A673 (cell line): ENCODE measurements at regions not wholly inside any gene's neighbourhood (a gene's known extent, or its start where the extent isn't known, plus 50 kb on each side); places are given as distances from the start of the nearest gene placed in this dataset.

Experiments used
- BruUV-seq: library from RNA; stranded (reverse); fragments of 400-500 nt; replicated peaks from 2 replicates; lab custom pipeline; 2021; lab: Mats Ljungman, UMichigan
- CTCF ChIA-PET: fragments of 300-600 bp; sonication (Branson Sonifier 250); formaldehyde crosslinking; loops from one replicate; lab custom pipeline; 2022; ENCODE audit warnings: antibody characterized with exemption; lab: Charles Lee
- POLR2A ChIA-PET: fragments of 300-600 bp; sonication (Branson Sonifier 250); formaldehyde crosslinking; loops from one replicate; lab custom pipeline; 2022; ENCODE audit warnings: antibody characterized with exemption; ENCODE audit not compliant: low non-redundant PET; lab: Charles Lee
- DNase-seq: peaks from one replicate; pipeline ENCODE4 v3.0.0-alpha.2; 2015; ENCODE audit warnings: low spot score
- H3K27ac ChIP-seq: fragments of 200-600 bp; sonication (generic); 2 replicates; pipeline ENCODE4 v1.5.1; 2016; ENCODE audit warnings: mixed run types, low read depth, mild to moderate bottlenecking, mixed read lengths, antibody characterized with exemption, low read length; ENCODE audit not compliant: poor library complexity, severe bottlenecking
- H3K27me3 ChIP-seq: fragments of 200-600 bp; sonication (generic); replicated peaks from 2 replicates; pipeline ENCODE4 v1.6.1; 2017; ENCODE audit warnings: mixed run types, low read depth, mild to moderate bottlenecking, mixed read lengths, antibody characterized with exemption, low read length; ENCODE audit not compliant: insufficient read depth, poor library complexity
- H3K36me3 ChIP-seq: fragments of 200-600 bp; sonication (generic); 2 replicates; pipeline ENCODE4 v1.6.1; 2016; ENCODE audit warnings: mixed run types, mild to moderate bottlenecking, mixed read lengths, antibody characterized with exemption, low read length; ENCODE audit not compliant: insufficient read depth, poor library complexity, severe bottlenecking
- H3K4me1 ChIP-seq: fragments of 200-600 bp; sonication (generic); 2 replicates; pipeline ENCODE4 v1.6.1; 2017; ENCODE audit warnings: mixed run types, mild to moderate bottlenecking, mixed read lengths, antibody characterized with exemption, low read length; ENCODE audit not compliant: insufficient read depth, poor library complexity, severe bottlenecking
- H3K4me3 ChIP-seq: fragments of 200-600 bp; sonication (generic); 2 replicates; pipeline ENCODE4 v1.5.1; 2016; ENCODE audit warnings: low read depth, mixed run types, mild to moderate bottlenecking, mixed read lengths, low read length; ENCODE audit not compliant: poor library complexity, severe bottlenecking
- H3K9me3 ChIP-seq: fragments of 200-600 bp; sonication (generic); 2 replicates; pipeline ENCODE4 v1.6.1; 2016; ENCODE audit warnings: mixed run types, low read depth, mild to moderate bottlenecking, mixed read lengths, antibody characterized with exemption, low read length; ENCODE audit not compliant: poor library complexity, severe bottlenecking
- EZH2 ChIP-seq: fragments of 200-600 bp; sonication (generic); IDR thresholded peaks from 2 replicates; pipeline ENCODE4 v1.6.1; 2017; ENCODE audit warnings: borderline replicate concordance, low read depth, mild to moderate bottlenecking, mixed read lengths, antibody characterized with exemption, low read length; ENCODE audit not compliant: poor library complexity, severe bottlenecking
- intact Hi-C: fragments of 100-400 bp; cut with micrococcal nuclease; formaldehyde crosslinking; loops from one replicate; pipeline ENCODE4 v1.10.0; 2022; ENCODE audit not compliant: unreplicated experiment
- TF ChIP-seq, protein P1 (sequence below): fragments of 300-800, 200-600 bp; sonication (generic); conservative IDR thresholded peaks from 2 replicates; pipeline ENCODE4 v1.5.1; 2017; ENCODE audit warnings: low read depth, mild to moderate bottlenecking, antibody characterized with exemption, low read length, moderate library complexity, mixed read lengths

DNA sequence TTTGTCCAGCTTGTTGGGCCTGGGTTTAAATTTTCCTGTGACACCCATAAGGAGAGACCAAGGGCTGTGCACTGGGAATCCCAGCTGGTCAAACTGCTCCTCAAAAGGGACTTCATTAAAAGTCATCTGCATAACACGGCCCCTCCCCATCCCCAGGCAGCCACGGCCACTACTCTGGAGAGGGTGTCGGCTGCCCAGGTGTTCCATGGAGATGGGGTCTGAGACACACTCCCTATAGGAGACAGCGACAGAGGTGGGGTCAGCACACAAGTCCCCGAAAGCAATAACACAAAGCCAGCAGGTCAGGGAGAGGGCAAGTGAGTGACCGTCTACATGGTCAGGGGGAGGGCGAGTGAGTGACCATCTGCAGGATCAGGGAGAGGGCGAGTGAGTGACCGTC is 75.6 kb upstream of the BCL11B start:
- no peak for DNase-seq
- H3K4me3 ChIP-seq: no peak overlapping the region
- no peak overlapping the region for H3K27ac ChIP-seq
- CTCF ChIA-PET: no interaction called here
- TF ChIP-seq, protein P1, sequence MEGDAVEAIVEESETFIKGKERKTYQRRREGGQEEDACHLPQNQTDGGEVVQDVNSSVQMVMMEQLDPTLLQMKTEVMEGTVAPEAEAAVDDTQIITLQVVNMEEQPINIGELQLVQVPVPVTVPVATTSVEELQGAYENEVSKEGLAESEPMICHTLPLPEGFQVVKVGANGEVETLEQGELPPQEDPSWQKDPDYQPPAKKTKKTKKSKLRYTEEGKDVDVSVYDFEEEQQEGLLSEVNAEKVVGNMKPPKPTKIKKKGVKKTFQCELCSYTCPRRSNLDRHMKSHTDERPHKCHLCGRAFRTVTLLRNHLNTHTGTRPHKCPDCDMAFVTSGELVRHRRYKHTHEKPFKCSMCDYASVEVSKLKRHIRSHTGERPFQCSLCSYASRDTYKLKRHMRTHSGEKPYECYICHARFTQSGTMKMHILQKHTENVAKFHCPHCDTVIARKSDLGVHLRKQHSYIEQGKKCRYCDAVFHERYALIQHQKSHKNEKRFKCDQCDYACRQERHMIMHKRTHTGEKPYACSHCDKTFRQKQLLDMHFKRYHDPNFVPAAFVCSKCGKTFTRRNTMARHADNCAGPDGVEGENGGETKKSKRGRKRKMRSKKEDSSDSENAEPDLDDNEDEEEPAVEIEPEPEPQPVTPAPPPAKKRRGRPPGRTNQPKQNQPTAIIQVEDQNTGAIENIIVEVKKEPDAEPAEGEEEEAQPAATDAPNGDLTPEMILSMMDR: no peak
- no peak for TF ChIP-seq EZH2
- intact Hi-C loops: no loop called here
- H3K4me1 ChIP-seq: peaks cover 9% of the 10 kb centered on the region
- H3K36me3 ChIP-seq: no peaks in the 10 kb centered on the region
- H3K9me3 ChIP-seq: no peaks in the 10 kb centered on the region
- BruUV-seq: no TSS peak
- POLR2A ChIA-PET: no interaction called here
- no peaks in the 10 kb centered on the region for H3K27me3 ChIP-seq

- CTCF ChIA-PET: no interaction called here
- Histone ChIP-seq H3K9me3 (no peaks in the 10 kb centered on the region), H3K4me1 (peaks cover 9% of the 10 kb centered on the region), H3K4me3 (no peak overlapping the region), H3K27ac (no peak overlapping the region), H3K36me3 (no peaks in the 10 kb centered on the region), H3K27me3 (no peaks in the 10 kb centered on the region)
- TF ChIP-seq EZH2: no peak
- TF ChIP-seq, protein P1: no peak
- BruUV-seq: no TSS peak
- DNase-seq: no peak
- POLR2A ChIA-PET: no interaction called here
- intact Hi-C loops: no loop called here
Observed at GRCh38 chr14:99346470-99347080, 74.6 kb upstream of the BCL11B start.

DNA sequence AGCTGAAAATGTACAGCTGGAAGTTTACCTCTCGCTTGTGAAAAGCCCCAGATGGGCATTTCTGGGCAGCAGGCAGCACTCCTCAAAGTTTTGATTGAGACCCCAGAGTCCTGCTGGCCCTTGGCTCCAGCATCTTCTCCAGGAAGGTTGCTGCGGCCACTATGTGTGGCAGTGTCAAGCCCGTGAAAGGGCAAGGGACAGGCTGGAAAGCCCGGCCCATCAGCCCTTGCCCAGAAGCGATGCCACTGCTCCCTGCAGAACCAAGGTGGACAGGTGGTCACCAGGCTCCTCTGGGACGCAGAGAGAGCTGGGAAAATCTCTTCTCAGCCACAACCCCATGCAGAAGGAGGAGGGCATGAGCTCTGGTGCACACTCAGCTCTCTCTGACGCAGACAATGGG is 73.5 kb upstream of the BCL11B start:
- no peaks in the 10 kb centered on the region for H3K9me3 ChIP-seq
- ChIA-PET POLR2A (no interaction called here), CTCF (interaction anchor here (0.7 kb wide), 1 partner anchor 68 kb away, joined by 4 read pairs; no protein-coding TSS in a partner anchor)
- H3K27me3 ChIP-seq: no peaks in the 10 kb centered on the region
- BruUV-seq: no TSS peak
- no peak for DNase-seq
- no peak overlapping the region for H3K27ac ChIP-seq
- H3K4me3 ChIP-seq: no peak overlapping the region
- no peak for TF ChIP-seq EZH2
- TF ChIP-seq, protein P1: no peak
- H3K4me1 ChIP-seq: peaks cover 9% of the 10 kb centered on the region
- H3K36me3 ChIP-seq: no peaks in the 10 kb centered on the region
- intact Hi-C loops: no loop called here
